ENCODE measurements at regions not wholly inside any gene's neighbourhood (a gene's known extent, or its start where the extent isn't known, plus 50 kb on each side); places are given as distances from the start of the nearest gene placed in this dataset.

DNA sequence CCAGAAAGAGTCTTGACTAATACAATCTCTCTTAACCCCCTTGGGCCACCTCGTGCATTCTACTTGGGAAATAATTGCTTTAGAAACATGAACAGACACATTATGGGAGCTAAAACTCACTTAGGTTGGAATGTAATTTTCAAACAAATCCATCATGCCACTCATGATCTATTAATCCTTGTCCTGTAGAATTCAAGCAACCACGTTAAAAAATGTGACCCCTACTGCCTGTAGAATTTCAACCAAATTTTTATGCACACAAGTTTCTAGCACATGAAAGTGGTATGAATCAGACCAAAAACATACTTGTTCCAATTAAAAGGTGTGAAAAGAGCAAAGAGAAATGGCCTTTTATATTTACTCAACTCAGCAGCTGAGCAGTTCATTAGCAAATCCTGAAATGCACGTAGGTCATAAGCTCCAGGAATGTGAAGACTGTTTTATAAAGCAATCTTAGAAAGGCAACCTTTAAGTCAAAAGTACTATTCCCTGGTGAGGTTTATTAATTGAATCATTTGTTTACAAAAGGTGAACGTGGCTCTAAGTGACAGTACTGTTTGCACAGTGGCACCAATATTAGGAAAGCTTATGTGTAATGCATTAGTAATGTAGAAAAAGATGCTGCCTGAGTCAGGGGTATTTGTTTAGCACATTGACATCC, 459.4 kb upstream of the UBE2E3 start:
- DNase-seq (ENCODE audit: low read depth in 1 of 2, low spot score in 1 of 2): no peak
- Histone ChIP-seq H3K4me3 (replicated peaks; ENCODE audit: insufficient read depth, low read length) (no peak overlapping the region), H3K27me3 (ENCODE audit: insufficient read depth, poor library complexity, severe bottlenecking) (no peaks in the 10 kb centered on the region), H3K27ac (replicated peaks) (no peak overlapping the region)
- TF ChIP-seq, protein P1, sequence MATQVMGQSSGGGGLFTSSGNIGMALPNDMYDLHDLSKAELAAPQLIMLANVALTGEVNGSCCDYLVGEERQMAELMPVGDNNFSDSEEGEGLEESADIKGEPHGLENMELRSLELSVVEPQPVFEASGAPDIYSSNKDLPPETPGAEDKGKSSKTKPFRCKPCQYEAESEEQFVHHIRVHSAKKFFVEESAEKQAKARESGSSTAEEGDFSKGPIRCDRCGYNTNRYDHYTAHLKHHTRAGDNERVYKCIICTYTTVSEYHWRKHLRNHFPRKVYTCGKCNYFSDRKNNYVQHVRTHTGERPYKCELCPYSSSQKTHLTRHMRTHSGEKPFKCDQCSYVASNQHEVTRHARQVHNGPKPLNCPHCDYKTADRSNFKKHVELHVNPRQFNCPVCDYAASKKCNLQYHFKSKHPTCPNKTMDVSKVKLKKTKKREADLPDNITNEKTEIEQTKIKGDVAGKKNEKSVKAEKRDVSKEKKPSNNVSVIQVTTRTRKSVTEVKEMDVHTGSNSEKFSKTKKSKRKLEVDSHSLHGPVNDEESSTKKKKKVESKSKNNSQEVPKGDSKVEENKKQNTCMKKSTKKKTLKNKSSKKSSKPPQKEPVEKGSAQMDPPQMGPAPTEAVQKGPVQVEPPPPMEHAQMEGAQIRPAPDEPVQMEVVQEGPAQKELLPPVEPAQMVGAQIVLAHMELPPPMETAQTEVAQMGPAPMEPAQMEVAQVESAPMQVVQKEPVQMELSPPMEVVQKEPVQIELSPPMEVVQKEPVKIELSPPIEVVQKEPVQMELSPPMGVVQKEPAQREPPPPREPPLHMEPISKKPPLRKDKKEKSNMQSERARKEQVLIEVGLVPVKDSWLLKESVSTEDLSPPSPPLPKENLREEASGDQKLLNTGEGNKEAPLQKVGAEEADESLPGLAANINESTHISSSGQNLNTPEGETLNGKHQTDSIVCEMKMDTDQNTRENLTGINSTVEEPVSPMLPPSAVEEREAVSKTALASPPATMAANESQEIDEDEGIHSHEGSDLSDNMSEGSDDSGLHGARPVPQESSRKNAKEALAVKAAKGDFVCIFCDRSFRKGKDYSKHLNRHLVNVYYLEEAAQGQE (IDR thresholded peaks at IDR 0.05; ENCODE audit: insufficient replicate concordance, low read depth): no peak
- TF ChIP-seq, protein P2, sequence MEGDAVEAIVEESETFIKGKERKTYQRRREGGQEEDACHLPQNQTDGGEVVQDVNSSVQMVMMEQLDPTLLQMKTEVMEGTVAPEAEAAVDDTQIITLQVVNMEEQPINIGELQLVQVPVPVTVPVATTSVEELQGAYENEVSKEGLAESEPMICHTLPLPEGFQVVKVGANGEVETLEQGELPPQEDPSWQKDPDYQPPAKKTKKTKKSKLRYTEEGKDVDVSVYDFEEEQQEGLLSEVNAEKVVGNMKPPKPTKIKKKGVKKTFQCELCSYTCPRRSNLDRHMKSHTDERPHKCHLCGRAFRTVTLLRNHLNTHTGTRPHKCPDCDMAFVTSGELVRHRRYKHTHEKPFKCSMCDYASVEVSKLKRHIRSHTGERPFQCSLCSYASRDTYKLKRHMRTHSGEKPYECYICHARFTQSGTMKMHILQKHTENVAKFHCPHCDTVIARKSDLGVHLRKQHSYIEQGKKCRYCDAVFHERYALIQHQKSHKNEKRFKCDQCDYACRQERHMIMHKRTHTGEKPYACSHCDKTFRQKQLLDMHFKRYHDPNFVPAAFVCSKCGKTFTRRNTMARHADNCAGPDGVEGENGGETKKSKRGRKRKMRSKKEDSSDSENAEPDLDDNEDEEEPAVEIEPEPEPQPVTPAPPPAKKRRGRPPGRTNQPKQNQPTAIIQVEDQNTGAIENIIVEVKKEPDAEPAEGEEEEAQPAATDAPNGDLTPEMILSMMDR (IDR thresholded peaks at IDR 0.05; ENCODE audit: insufficient read depth, low read length): no peak
- TF ChIP-seq GABPA (IDR thresholded peaks at IDR 0.05; ENCODE audit: low read depth) (no peak), SPI1 (IDR thresholded peaks at IDR 0.05; ENCODE audit: borderline replicate concordance, low read depth) (no peak), POLR2AphosphoS5 (IDR thresholded peaks at IDR 0.05; ENCODE audit: low read depth) (no peak)

DNA sequence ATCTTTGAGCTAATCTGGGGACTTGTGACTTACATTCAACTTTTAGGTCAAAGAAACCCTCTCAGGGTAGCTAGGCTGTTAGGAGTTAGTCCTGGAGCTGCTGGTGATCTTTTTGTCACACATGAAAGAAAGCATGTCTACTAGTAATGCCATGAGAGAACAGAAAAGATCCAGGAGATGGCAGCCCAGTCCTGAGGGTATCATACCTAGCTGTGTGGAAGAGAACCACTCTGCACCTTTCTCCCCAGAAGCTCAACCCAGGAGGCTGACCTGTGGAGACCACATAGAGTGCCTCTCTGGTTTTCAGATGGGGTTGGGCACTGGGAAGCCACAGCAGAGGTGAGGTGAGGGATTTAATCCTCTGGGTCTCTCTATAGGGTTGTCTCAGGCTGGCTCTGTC, 460.2 kb upstream of the UBE2E3 start:
- no peaks in the 10 kb centered on the region for H3K27me3 ChIP-seq (ENCODE audit: insufficient read depth, poor library complexity, severe bottlenecking)
- TF ChIP-seq GABPA (IDR thresholded peaks at IDR 0.05; ENCODE audit: low read depth): no peak
- TF ChIP-seq, protein P1 (IDR thresholded peaks at IDR 0.05; ENCODE audit: insufficient replicate concordance, low read depth): no peak
- TF ChIP-seq, protein P2 (IDR thresholded peaks at IDR 0.05; ENCODE audit: insufficient read depth, low read length): no peak
- TF ChIP-seq SPI1 (IDR thresholded peaks at IDR 0.05; ENCODE audit: borderline replicate concordance, low read depth): no peak
- TF ChIP-seq POLR2AphosphoS5 (IDR thresholded peaks at IDR 0.05; ENCODE audit: low read depth): no peak
- DNase-seq (ENCODE audit: low read depth in 1 of 2, low spot score in 1 of 2): no peak
- no peak overlapping the region for H3K4me3 ChIP-seq (replicated peaks; ENCODE audit: insufficient read depth, low read length)
- H3K27ac ChIP-seq (replicated peaks): no peak overlapping the region

DNA sequence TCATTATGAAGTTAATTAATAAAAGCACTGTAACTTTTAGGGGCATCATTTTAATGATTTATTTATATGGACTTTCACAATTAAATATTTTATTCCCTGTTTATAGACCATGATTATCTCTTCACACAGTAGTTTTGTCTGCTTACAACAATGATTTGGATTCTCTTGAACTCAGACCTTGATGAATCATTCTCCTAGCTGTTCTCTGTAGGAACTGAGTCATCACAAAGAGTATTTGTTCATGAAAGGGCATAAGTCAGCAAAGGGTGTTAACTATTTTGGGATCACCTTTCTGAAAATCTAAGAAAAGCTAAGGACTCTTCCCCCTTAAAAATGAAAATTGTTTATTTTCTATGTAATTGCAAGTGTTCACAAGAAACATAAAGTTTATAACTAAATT, 461.1 kb upstream of the UBE2E3 start:
- Histone ChIP-seq H3K4me3 (replicated peaks; ENCODE audit: insufficient read depth, low read length) (no peak overlapping the region), H3K27me3 (ENCODE audit: insufficient read depth, poor library complexity, severe bottlenecking) (no peaks in the 10 kb centered on the region), H3K27ac (replicated peaks) (no peak overlapping the region)
- TF ChIP-seq SPI1 (IDR thresholded peaks at IDR 0.05; ENCODE audit: borderline replicate concordance, low read depth) (no peak), GABPA (IDR thresholded peaks at IDR 0.05; ENCODE audit: low read depth) (no peak), POLR2AphosphoS5 (IDR thresholded peaks at IDR 0.05; ENCODE audit: low read depth) (no peak)
- TF ChIP-seq, protein P1 (IDR thresholded peaks at IDR 0.05; ENCODE audit: insufficient replicate concordance, low read depth): no peak
- TF ChIP-seq, protein P2 (IDR thresholded peaks at IDR 0.05; ENCODE audit: insufficient read depth, low read length): no peak
- no peak for DNase-seq (ENCODE audit: low read depth in 1 of 2, low spot score in 1 of 2)
